H1 (cell line): ENCODE measurements at regions not wholly inside any gene's neighbourhood (a gene's known extent, or its start where the extent isn't known, plus 50 kb on each side); places are given as distances from the start of the nearest gene placed in this dataset.
A peak's percentile ranks its signal among the peaks of the same experiment; 100 is the strongest.

Source experiments
- CTCF ChIA-PET: fragments of 300-600 bp; sonication (Branson Sonifier 250); formaldehyde crosslinking; loops from one replicate; lab custom pipeline; 2021; ENCODE audit not compliant: partially characterized antibody; lab: Charles Lee
- POLR2A ChIA-PET: fragments of 300-600 bp; sonication (Branson Sonifier 250); formaldehyde crosslinking; loops from one replicate; lab custom pipeline; 2021; ENCODE audit warnings: inconsistent platforms; ENCODE audit not compliant: partially characterized antibody; lab: Charles Lee
- DNase-seq, 2 experiments: peaks; one replicate each; pipeline versions ENCODE4 v3.0.0 to v3.0.0-alpha.2; 2010 to 2022; ENCODE audit warnings: low spot score in 2 of 2, low read depth in 1 of 2, mixed read lengths in 1 of 2
- FAIRE-seq: peaks from 2 replicates; lab custom pipeline; 2011; peaks lifted over from hg19 to GRCh38; lab: Jason Lieb, UNC
- H2AFZ ChIP-seq: 2 replicates; pipeline ENCODE4 v1.8.1; 2012; ENCODE audit warnings: low read length, inconsistent platforms
- H2AK5ac ChIP-seq: 2 replicates; pipeline ENCODE4 v1.6.1; 2013; ENCODE audit warnings: low read depth, low read length
- H2BK120ac ChIP-seq: replicated peaks from 2 replicates; pipeline ENCODE3; 2013; ENCODE audit warnings: low read depth, low read length, inconsistent platforms
- H2BK12ac ChIP-seq: 2 replicates; pipeline ENCODE4 v1.6.1; 2013; ENCODE audit warnings: low read depth, low read length
- H2BK15ac ChIP-seq: 2 replicates; pipeline ENCODE4 v1.6.1; 2013; ENCODE audit warnings: low read length
- H2BK20ac ChIP-seq: 2 replicates; pipeline ENCODE4 v1.6.1; 2013; ENCODE audit warnings: low read length
- H2BK5ac ChIP-seq: 2 replicates; pipeline ENCODE4 v1.6.1; 2013; ENCODE audit warnings: low read depth, low read length
- H3K14ac ChIP-seq: 2 replicates; pipeline ENCODE4 v1.6.1; 2013; ENCODE audit warnings: inconsistent platforms; ENCODE audit not compliant: insufficient read length
- H3K18ac ChIP-seq: 2 replicates; pipeline ENCODE4 v1.6.1; 2013; ENCODE audit warnings: low read length; ENCODE audit errors: extremely low read depth
- H3K23ac ChIP-seq: 2 replicates; pipeline ENCODE4 v1.6.1; 2013; ENCODE audit warnings: inconsistent platforms; ENCODE audit not compliant: insufficient read length
- H3K23me2 ChIP-seq: 2 replicates; pipeline ENCODE4 v1.6.1; 2013; ENCODE audit warnings: low read depth, low read length
- H3K27ac ChIP-seq: 2 replicates; pipeline ENCODE4 v1.6.1; 2011; ENCODE audit warnings: low read depth, low read length, inconsistent platforms
- H3K27me3 ChIP-seq, 4 experiments: replicated peaks in 1 of 4; 1 replicate in 1 of 4; 2 replicates in 3 of 4; pipeline versions ENCODE4 v1.6.1 to v1.8.1; 2011 to 2013; ENCODE audit warnings: low read length in 3 of 4, mild to moderate bottlenecking in 3 of 4, inconsistent platforms in 2 of 4, mixed read lengths in 2 of 4, moderate library complexity in 1 of 4; ENCODE audit not compliant: control insufficient read depth in 3 of 4, insufficient read depth in 3 of 4; ENCODE audit errors: extremely low read depth in 1 of 4
- H3K36me3 ChIP-seq, 4 experiments: 2 replicates each; pipeline versions ENCODE4 v1.6.1 to v1.8.1; 2011 to 2013; ENCODE audit warnings: mild to moderate bottlenecking in 4 of 4, low read length in 3 of 4, moderate library complexity in 2 of 4, control low read depth in 1 of 4, inconsistent platforms in 1 of 4; ENCODE audit not compliant: insufficient read depth in 4 of 4, control insufficient read depth in 2 of 4
- H3K4ac ChIP-seq: replicated peaks from 2 replicates; pipeline ENCODE3; 2013; ENCODE audit warnings: low read length, low read depth, mixed read lengths, inconsistent platforms; ENCODE audit not compliant: insufficient read length
- H3K4me1 ChIP-seq, 4 experiments: replicated peaks in 1 of 4; 1 replicate in 1 of 4; 2 replicates in 3 of 4; pipeline versions ENCODE4 v1.6.1 to v1.8.1; 2011 to 2013; ENCODE audit warnings: low read length in 3 of 4, inconsistent platforms in 2 of 4, mixed read lengths in 1 of 4; ENCODE audit not compliant: insufficient read depth in 4 of 4, control insufficient read depth in 3 of 4
- H3K4me2 ChIP-seq, 2 experiments: 2 replicates each; pipeline versions ENCODE4 v1.6.1 to v1.8.1; 2011 to 2013; ENCODE audit warnings: low read depth in 2 of 2, low read length in 2 of 2, control low read depth in 1 of 2, inconsistent platforms in 1 of 2, mild to moderate bottlenecking in 1 of 2; ENCODE audit not compliant: insufficient read depth in 1 of 2
- H3K4me3 ChIP-seq, 4 experiments: fragments of 200-600, 300-600 bp in 1 of 4; sonication (generic), shearing (Covaris generic), sonication (Bioruptor Twin) in 1 of 4; 2 replicates each; pipeline versions ENCODE4 v1.5.1 to v1.8.1; 2011 to 2016; ENCODE audit warnings: low read length in 4 of 4, low read depth in 3 of 4, control low read depth in 2 of 4, inconsistent platforms in 2 of 4, mild to moderate bottlenecking in 2 of 4, mixed read lengths in 1 of 4, moderate library complexity in 1 of 4; ENCODE audit not compliant: insufficient read depth in 2 of 4; ENCODE audit errors: extremely low read depth in 1 of 4
- H3K56ac ChIP-seq: replicated peaks from 2 replicates; pipeline ENCODE3; 2013; ENCODE audit warnings: low read depth, mild to moderate bottlenecking, mixed read lengths, low read length, inconsistent platforms; ENCODE audit not compliant: insufficient read length
- H3K79me1 ChIP-seq: 2 replicates; pipeline ENCODE4 v1.6.1; 2013; ENCODE audit warnings: low read depth, low read length, control low read depth
- H3K79me2 ChIP-seq, 2 experiments: 2 replicates each; pipeline versions ENCODE4 v1.6.1 to v1.8.1; 2012 to 2013; ENCODE audit warnings: low read length in 2 of 2, mild to moderate bottlenecking in 2 of 2, inconsistent platforms in 1 of 2; ENCODE audit not compliant: insufficient read depth in 2 of 2, control insufficient read depth in 1 of 2
- H3K9ac ChIP-seq, 4 experiments: replicated peaks in 1 of 4; 1 replicate in 1 of 4; 2 replicates in 3 of 4; pipeline versions ENCODE4 v1.6.1 to v1.8.1; 2011 to 2013; ENCODE audit warnings: low read depth in 3 of 4, low read length in 3 of 4, control low read depth in 2 of 4, mild to moderate bottlenecking in 2 of 4, moderate library complexity in 2 of 4, inconsistent platforms in 1 of 4; ENCODE audit errors: extremely low read depth in 1 of 4
- H3K9me3 ChIP-seq, 2 experiments: 2 replicates each; pipeline versions ENCODE4 v1.6.1 to v1.8.1; 2012 to 2013; ENCODE audit warnings: mild to moderate bottlenecking in 2 of 2, moderate library complexity in 2 of 2, control low read depth in 1 of 2, inconsistent platforms in 1 of 2, low read depth in 1 of 2, low read length in 1 of 2, mixed read lengths in 1 of 2; ENCODE audit not compliant: insufficient read depth in 2 of 2
- H4K20me1 ChIP-seq, 2 experiments: replicated peaks in 1 of 2; 2 replicates each; pipeline versions ENCODE3 to v1.8.1; 2011 to 2013; ENCODE audit warnings: inconsistent platforms in 2 of 2, low read length in 2 of 2, mild to moderate bottlenecking in 1 of 2; ENCODE audit not compliant: insufficient read depth in 2 of 2, control insufficient read depth in 1 of 2
- H4K5ac ChIP-seq: 2 replicates; pipeline ENCODE4 v1.6.1; 2013; ENCODE audit warnings: low read length, low read depth, mixed read lengths, inconsistent platforms; ENCODE audit not compliant: insufficient read length
- H4K8ac ChIP-seq: 2 replicates; pipeline ENCODE4 v1.8.0; 2013; ENCODE audit warnings: mild to moderate bottlenecking, moderate library complexity, low read length, inconsistent platforms; ENCODE audit not compliant: insufficient read depth; ENCODE audit errors: extremely low read depth
- H4K91ac ChIP-seq: replicated peaks from 2 replicates; pipeline ENCODE3; 2013; ENCODE audit warnings: low read length, mixed read lengths, inconsistent platforms; ENCODE audit not compliant: insufficient read length
- ASH2L ChIP-seq: fragments of 200-600, 300-600 bp; sonication (generic); IDR thresholded peaks from one replicate; pipeline ENCODE4 v1.7.1; 2017; ENCODE audit warnings: low read length
- BACH1 ChIP-seq: IDR thresholded peaks from 2 replicates; pipeline ENCODE4 v1.6.1; 2012; ENCODE audit warnings: low read length, improper control_type of control experiment
- BRCA1 ChIP-seq: IDR thresholded peaks from 2 replicates; pipeline ENCODE4 v1.6.1; 2012; ENCODE audit warnings: low read depth, low read length, improper control_type of control experiment
- CBX8 ChIP-seq: fragments of 300-800, 300-1000 bp; sonication (generic); IDR thresholded peaks from 2 replicates; pipeline ENCODE4 v1.7.1; 2016; ENCODE audit warnings: low read depth, low read length, borderline replicate concordance
- EZH2 ChIP-seq: fragments of 200-600 bp; sonication (generic); IDR thresholded peaks from 2 replicates; pipeline ENCODE4 v1.7.1; 2012; ENCODE audit warnings: low read depth, mild to moderate bottlenecking, moderate library complexity, low read length, inconsistent platforms; ENCODE audit not compliant: severe bottlenecking
- SAP30 ChIP-seq: fragments of 300-600 bp; sonication (generic); IDR thresholded peaks from 2 replicates; pipeline ENCODE4 v1.7.1; 2012; ENCODE audit warnings: low read length, moderate library complexity, mild to moderate bottlenecking, inconsistent platforms; ENCODE audit not compliant: insufficient read depth, insufficient replicate concordance
- SP4 ChIP-seq: IDR thresholded peaks from 2 replicates; pipeline ENCODE4 v1.6.1; 2012; ENCODE audit warnings: low read length, inconsistent platforms

DNA sequence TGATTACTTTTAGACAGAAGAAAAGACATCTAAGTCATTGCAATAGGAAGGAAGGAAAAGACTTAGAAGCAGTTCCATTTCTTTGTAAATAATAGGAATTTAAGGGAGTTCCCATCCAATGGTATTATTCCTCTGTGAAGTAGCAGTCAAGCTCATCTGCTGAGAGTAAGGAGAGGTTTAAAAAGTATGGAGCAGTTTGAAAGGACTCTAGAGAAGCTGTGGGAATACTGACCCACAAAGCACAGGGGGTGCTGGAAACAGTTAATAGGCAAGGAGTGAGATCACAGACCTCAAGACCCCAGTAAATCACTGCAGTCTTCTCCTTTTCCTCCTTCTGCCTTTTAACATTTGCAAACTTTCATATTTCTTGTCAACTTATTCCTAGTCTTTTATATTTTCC, 428.5 kb downstream of the ADAMTS20 start:
- Histone ChIP-seq H3K79me2 (no peaks in the 10 kb centered on the region), H3K4ac (no peak overlapping the region), H3K14ac (no peak overlapping the region), H3K4me3 (no peak overlapping the region), H2BK120ac (no peak overlapping the region), H3K4me1 (no peaks in the 10 kb centered on the region), H2AK5ac (no peak overlapping the region), H3K23ac (no peak overlapping the region), H3K27ac (no peak overlapping the region), H2BK15ac (no peak overlapping the region), H3K9me3 (no peaks in the 10 kb centered on the region), H3K27me3 (no peaks in the 10 kb centered on the region), H3K23me2 (no peaks in the 10 kb centered on the region), H3K56ac (no peak overlapping the region), H3K9ac (no peak overlapping the region), H2BK12ac (no peak overlapping the region), H3K18ac (no peak overlapping the region), H2BK5ac (no peak overlapping the region), H2AFZ (no peak overlapping the region), H3K36me3 (no peaks in the 10 kb centered on the region), H4K5ac (no peak overlapping the region), H4K91ac (no peak overlapping the region), H3K79me1 (no peaks in the 10 kb centered on the region), H2BK20ac (no peak overlapping the region), H4K8ac (no peak overlapping the region), H4K20me1 (no peaks in the 10 kb centered on the region), H3K4me2 (no peak overlapping the region)
- peak; percentile 19 for FAIRE-seq
- POLR2A ChIA-PET = no interaction called here
- DNase-seq = no peak
- CTCF ChIA-PET = no interaction called here
- TF ChIP-seq CBX8 (no peak), ASH2L (no peak), EZH2 (no peak), SAP30 (no peak), SP4 (no peak), BRCA1 (no peak), BACH1 (no peak)
